HepG2 (cell line): ENCODE measurements at regions not wholly inside any gene's neighbourhood (a gene's known extent, or its start where the extent isn't known, plus 50 kb on each side); places are given as distances from the start of the nearest gene placed in this dataset.

Experiments
- ATAC-seq: fragments of 200-7000 bp; cut with Tn5 transposase; 3 replicates; pipeline ENCODE4 v1.9.1; 2020; ENCODE audit warnings: mild to moderate bottlenecking, moderate library complexity
- BruUV-seq: library from RNA; stranded (reverse); fragments of 400-500 nt; replicated peaks from 2 replicates; lab custom pipeline; 2021; lab: Mats Ljungman, UMichigan
- CTCF ChIA-PET: fragments of 300-600 bp; formaldehyde crosslinking; extraction: SDS; loops from one replicate; lab custom pipeline; 2021; ENCODE audit warnings: low total read pairs, inconsistent platforms, low intra/inter-chr PET ratio; lab: Yijun Ruan, JAX
- POLR2A ChIA-PET: fragments of 350-600 bp; sonication (Branson Sonifier 250); formaldehyde crosslinking; loops from one replicate; lab custom pipeline; 2020; ENCODE audit warnings: antibody characterized with exemption, inconsistent platforms; lab: Yijun Ruan, JAX
- DNase-seq: peaks from one replicate; pipeline ENCODE4 v3.0.0-alpha.2; 2015; ENCODE audit warnings: low spot score
- FAIRE-seq: peaks from 3 replicates; lab custom pipeline; 2011; peaks lifted over from hg19 to GRCh38; lab: Jason Lieb, UNC
- H2AFZ ChIP-seq: one replicate; pipeline ENCODE4 v1.6.1; 2011; ENCODE audit warnings: low read length, inconsistent platforms
- H3K27ac ChIP-seq: fragments of 300-600 bp; 3 replicates; pipeline ENCODE4 v1.8.0; 2011; ENCODE audit warnings: mixed run types, mild to moderate bottlenecking, mixed read lengths, low read length, inconsistent platforms; ENCODE audit not compliant: insufficient read depth; ENCODE audit errors: extremely low read length
- H3K27me3 ChIP-seq, 2 experiments: fragments of 200-600 bp in 1 of 2; 2 replicates in 1 of 2; 3 replicates in 1 of 2; pipeline versions ENCODE4 v1.6.0 to v1.8.0; 2011; ENCODE audit warnings: low read length in 2 of 2, mild to moderate bottlenecking in 2 of 2, moderate library complexity in 2 of 2, inconsistent platforms in 1 of 2; ENCODE audit not compliant: insufficient read depth in 2 of 2, control insufficient read depth in 1 of 2
- H3K36me3 ChIP-seq, 2 experiments: fragments of 200-600 bp in 1 of 2; replicated peaks in 1 of 2; 2 replicates in 1 of 2; 3 replicates in 1 of 2; pipeline versions ENCODE4 v1.5.1 to v1.8.0; 2011; ENCODE audit warnings: low read length in 2 of 2, inconsistent platforms in 1 of 2; ENCODE audit not compliant: insufficient read depth in 2 of 2, control insufficient read depth in 1 of 2
- H3K4me1 ChIP-seq: 2 replicates; pipeline ENCODE4 v1.5.1; 2012; ENCODE audit warnings: low read length, inconsistent platforms; ENCODE audit not compliant: insufficient read depth
- H3K4me2 ChIP-seq: 2 replicates; pipeline ENCODE4 v1.6.0; 2011; ENCODE audit warnings: low read depth, low read length, inconsistent platforms
- H3K4me3 ChIP-seq, 3 experiments: fragments of 200-600 bp in 1 of 3; sonication (generic), shearing (Covaris generic) in 1 of 3; replicated peaks in 1 of 3; 2 replicates each; pipeline ENCODE4 v1.5.1; 2011 to 2016; ENCODE audit warnings: low read length in 3 of 3, inconsistent platforms in 2 of 3, low read depth in 2 of 3, mild to moderate bottlenecking in 2 of 3, control low read depth in 1 of 3, mixed read lengths in 1 of 3; ENCODE audit not compliant: insufficient read depth in 1 of 3
- H3K79me2 ChIP-seq: one replicate; pipeline ENCODE4 v1.6.1; 2011; ENCODE audit warnings: low read length, inconsistent platforms; ENCODE audit not compliant: insufficient read depth
- H3K9ac ChIP-seq: 2 replicates; pipeline ENCODE4 v1.6.0; 2011; ENCODE audit warnings: mild to moderate bottlenecking, low read depth, low read length, inconsistent platforms; ENCODE audit not compliant: insufficient read depth
- H3K9me3 ChIP-seq: 2 replicates; pipeline ENCODE4 v1.5.1; 2012; ENCODE audit warnings: mild to moderate bottlenecking, low read length
- H4K20me1 ChIP-seq: 2 replicates; pipeline ENCODE4 v1.6.0; 2011; ENCODE audit warnings: inconsistent platforms, mild to moderate bottlenecking, low read length, moderate library complexity; ENCODE audit not compliant: insufficient read depth
- PCBP2 ChIP-seq: fragments of 200-400 bp; formaldehyde crosslinking; optimal IDR thresholded peaks from 2 replicates; pipeline ENCODE3; 2018; ENCODE audit warnings: low read length, low read depth; ENCODE audit not compliant: poor library complexity, severe bottlenecking
- PHF8 ChIP-seq: sonication (generic); formaldehyde crosslinking; IDR thresholded peaks from 2 replicates; pipeline ENCODE4 v1.5.0; 2020; ENCODE audit warnings: missing genetic modification reagents
- POLR2AphosphoS5 ChIP-seq: IDR thresholded peaks from 2 replicates; pipeline ENCODE4 v1.6.1; 2012; ENCODE audit warnings: low read depth, low read length
- ZBTB49 ChIP-seq: sonication (generic); formaldehyde crosslinking; IDR thresholded peaks from 2 replicates; pipeline ENCODE4 v1.4.0; 2020; ENCODE audit warnings: missing genetic modification reagents, borderline replicate concordance
- ZC3H13 ChIP-seq: sonication (generic); formaldehyde crosslinking; IDR thresholded peaks from 2 replicates; pipeline ENCODE4 v1.8.1; 2023; ENCODE audit warnings: mild to moderate bottlenecking, missing genetic modification reagents, moderate library complexity
- ZNF740 ChIP-seq: sonication (generic); formaldehyde crosslinking; IDR thresholded peaks from 2 replicates; pipeline ENCODE4 v1.4.0; 2020; ENCODE audit warnings: missing genetic modification reagents
- ZNF790 ChIP-seq: sonication (generic); formaldehyde crosslinking; IDR thresholded peaks from 2 replicates; pipeline ENCODE4 v1.8.0; 2022; ENCODE audit warnings: missing genetic modification reagents, mild to moderate bottlenecking, borderline replicate concordance
- WGBS: methylation state at CpG from one replicate; pipeline ENCODE4 v1.1.6; 2017; ENCODE audit warnings: low lambda C conversion rate; 5-methylcytosine and 5-hydroxymethylcytosine counted together
- in situ Hi-C: cut with HindIII; loops from 2 replicates; pipeline ENCODE4 v1.10.0; 2017; ENCODE audit warnings: low pct_unique_long_range_greater_than_20kb; ENCODE audit not compliant: extremely low pct_ligation_motif_present
- intact Hi-C: fragments of 100-400 bp; cut with micrococcal nuclease; formaldehyde crosslinking; loops from one replicate; pipeline ENCODE4 v1.10.0; 2022; ENCODE audit not compliant: unreplicated experiment

GRCh38 chr1:11412141-11412540 lies 66.8 kb upstream of the DISP3 start (continued):
- TF ChIP-seq ZBTB49 (CRISPR knock-in tag) (no peak), ZNF740 (CRISPR knock-in tag) (no peak), ZNF790 (CRISPR knock-in tag) (no peak), ZC3H13 (CRISPR knock-in tag) (no peak), POLR2AphosphoS5 (no peak)

- ChIA-PET POLR2A (no interaction called here), CTCF (no interaction called here)
- BruUV-seq = no TSS peak
- Histone ChIP-seq H3K36me3 (no peaks in the 10 kb centered on the region), H4K20me1 (no peaks in the 10 kb centered on the region), H3K79me2 (no peaks in the 10 kb centered on the region), H3K27ac (no peak overlapping the region), H3K9ac (no peak overlapping the region), H3K9me3 (no peaks in the 10 kb centered on the region), H3K27me3 (peaks cover 2 to 27% of the 10 kb centered on the region in 2 experiments; a peak in 4 of 5 replicates), H3K4me3 (no peak overlapping the region), H2AFZ (no peak overlapping the region), H3K4me1 (no peaks in the 10 kb centered on the region), H3K4me2 (no peak overlapping the region)
- TF ChIP-seq PCBP2 (peak; percentile 6), PHF8 (CRISPR knock-in tag) (no peak)
- DNase-seq (no peak), ATAC-seq (no peak), FAIRE-seq (no peak)
- in situ Hi-C loops = no loop called here
- 53% methylated on average over 8 of the region's 8 CpGs for whole genome bisulfite sequencing
- intact Hi-C loops = no loop called here
Measured at GRCh38 chr1:11413986-11414391, 65.0 kb upstream of the DISP3 start.
